GM19351 (cell line): ENCODE measurements at regions not wholly inside any gene's neighbourhood (a gene's known extent, or its start where the extent isn't known, plus 50 kb on each side); places are given as distances from the start of the nearest gene placed in this dataset.

Experiments used
- ATAC-seq: cut with Tn5 transposase; IDR thresholded peaks from one replicate; pipeline ENCODE4 v1.9.1; 2021; ENCODE audit warnings: mild to moderate bottlenecking, moderate library complexity; ENCODE audit not compliant: unreplicated experiment

DNA sequence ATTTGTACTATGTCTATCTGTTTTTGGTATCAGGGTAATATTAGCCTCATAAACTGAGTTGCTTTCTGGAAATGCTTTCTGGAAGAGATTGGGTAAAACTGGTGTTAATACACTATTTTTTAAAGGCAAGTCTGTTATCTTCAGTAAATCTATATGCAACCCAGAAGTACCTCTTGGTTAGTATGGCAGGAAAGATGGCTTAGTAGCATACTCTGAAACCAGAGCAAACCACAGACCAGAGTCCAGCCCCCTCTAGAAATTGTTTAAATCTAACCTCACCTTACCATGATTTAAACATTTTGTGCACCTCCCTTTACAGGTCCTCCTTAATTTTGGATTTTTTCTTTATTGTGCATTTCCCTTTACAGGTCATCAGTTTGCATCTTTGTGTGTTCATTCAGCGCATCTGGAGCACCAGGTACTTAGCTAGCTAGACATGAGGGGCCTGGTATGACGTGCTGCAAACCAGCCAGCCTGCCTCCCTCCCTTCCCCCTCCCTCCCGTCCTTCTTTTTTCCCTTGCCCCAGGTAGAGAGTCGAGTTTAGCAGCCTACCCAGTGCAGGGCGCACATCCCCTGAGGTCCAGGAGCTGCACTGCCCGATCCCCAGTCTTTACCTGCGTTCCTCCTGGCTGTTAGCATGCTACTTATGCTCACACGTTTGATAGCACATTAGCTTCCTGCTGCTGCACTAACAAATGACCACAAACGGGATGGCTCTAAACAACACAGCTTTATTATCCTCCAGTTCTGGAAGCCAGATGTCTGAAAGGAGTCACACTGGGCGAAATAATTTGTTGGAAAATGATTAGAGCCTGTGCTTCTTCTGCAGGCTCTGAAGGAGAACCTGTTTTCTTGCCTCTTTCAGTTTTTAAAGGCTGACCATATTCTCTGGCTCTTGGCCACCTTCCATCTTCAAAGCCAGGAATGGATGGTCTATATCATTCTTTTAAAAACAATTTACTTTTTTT is 299.9 kb upstream of the HABP2 start:
- no peak for ATAC-seq

DNA sequence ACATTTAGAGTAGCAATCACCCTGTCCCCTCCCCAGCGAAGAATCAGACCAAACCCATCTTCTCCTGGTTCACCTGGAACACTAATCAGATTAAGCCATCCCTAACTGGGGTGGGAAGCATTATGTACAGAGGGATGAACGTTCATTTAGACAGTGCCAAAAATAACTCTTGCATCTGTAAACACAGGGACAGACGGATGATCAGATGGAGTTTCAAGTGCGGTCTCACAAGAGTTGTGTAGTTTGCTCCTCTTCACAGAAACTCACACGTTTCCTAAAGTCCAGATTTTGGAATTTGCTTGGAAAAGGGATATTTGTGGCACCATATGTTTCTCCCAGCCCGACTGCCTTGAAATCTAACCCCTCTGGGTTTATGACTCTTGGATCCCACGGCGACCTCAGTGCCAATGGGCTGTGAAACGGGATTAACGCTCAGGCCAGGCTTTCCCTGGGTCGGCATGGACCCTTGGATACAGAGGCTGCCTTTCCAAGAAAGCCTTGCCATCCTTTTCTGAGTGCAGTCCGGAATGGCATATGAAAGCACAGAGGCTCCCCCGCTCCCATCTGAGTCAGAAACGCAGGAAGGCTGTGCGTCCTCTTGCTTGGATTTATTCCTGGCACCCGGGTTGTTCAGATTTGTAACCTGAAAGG is 293.2 kb upstream of the HABP2 start:
- no peak for ATAC-seq

DNA sequence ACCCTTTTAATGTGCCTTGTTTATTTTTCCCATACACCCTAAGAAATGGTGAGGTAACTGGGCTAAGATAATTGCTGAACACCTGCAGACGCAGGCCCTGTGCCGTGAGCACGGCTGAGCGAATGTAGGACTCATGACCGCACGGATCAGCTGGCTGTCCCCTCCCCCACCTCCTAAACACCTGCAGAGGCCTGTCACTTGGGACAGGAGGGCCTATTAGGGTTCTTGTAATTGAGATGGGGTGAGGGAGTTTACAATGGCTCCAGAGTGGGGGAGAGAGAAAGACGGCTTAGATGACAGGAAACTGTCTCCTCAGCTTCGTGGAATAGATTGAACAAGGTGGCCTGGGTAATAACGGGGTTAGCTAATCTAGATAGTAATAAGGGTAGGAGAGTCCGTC is 291.7 kb upstream of the HABP2 start:
- no peak for ATAC-seq

DNA sequence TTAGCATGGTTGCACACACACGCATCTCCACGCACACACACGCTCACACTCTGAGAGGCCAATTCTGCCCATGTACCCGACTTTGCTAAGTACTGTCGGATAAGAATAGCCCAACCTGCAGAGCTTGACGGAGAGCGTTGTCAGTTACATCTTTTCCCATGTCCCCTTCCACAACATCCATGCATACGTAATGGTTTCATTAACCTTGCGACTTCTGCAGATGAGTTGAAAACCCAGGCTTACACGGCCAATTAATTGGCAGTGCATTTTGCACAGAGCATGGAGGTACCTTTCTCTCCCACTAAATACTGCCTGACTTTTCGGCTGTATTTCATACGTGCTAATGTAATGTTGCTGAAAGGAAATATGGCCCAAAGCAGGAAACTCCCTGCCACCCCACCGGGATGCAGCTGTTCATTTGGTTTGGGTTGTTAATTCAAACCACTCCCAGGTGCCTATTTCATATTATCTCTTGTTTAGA is 291.2 kb upstream of the HABP2 start:
- ATAC-seq = no peak

DNA sequence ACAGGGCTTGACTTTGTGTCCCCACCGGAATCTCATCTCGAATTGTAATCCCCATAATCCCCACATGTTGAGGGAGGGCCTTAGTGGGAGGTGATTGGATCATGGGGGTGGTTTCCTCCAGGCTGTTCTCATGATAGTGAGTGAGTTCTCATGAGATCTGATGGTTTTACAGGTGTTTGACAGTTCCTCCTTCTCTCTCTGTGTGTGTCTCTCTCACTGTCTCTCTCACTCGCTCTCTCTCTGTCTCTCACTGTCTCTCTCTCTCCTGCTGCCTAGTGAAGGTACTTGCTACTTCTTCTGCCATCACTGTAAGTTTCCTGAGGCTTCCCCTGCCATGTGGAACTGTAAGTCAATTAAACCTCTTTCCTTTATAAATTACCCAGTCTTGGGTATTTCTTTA is 289.8 kb upstream of the HABP2 start:
- no peak for ATAC-seq

DNA sequence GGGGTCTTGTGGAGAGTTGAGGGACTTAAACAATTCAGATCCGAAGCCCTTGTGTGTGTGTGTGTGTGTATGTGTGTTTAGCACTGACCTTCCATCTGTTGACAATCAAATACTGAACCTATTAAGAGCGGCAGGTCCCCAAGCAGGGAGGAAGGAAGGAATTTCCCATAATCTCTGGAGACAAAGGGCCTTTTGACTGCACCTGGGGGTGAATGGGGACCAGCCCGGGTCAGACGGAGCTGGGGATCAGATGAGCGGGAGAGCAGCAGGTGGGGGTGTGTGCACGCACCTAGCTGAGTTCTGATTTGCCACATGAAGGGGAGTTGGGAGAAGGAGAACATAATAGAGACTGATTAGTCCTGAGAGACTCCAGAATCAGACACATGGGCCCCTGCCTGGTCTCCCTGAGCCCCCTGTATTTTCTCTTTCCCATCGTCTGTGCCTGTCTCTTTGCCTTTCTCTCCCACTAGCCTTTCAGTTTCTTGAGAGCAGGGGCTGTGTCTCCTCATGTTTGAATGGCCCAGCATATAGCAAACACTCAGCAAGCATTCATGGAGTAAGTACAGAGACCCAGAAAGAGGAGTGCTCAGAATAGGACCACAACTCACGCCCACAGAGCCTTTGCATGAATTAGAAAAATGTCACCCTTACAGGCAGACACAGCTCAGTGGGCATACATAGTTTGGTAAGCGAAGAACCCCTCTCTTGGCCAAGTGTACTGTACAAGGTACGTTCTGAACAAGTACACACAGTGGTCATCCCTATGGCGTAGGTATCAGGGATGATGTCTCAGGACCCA is 288.3 kb upstream of the HABP2 start:
- no peak for ATAC-seq

DNA sequence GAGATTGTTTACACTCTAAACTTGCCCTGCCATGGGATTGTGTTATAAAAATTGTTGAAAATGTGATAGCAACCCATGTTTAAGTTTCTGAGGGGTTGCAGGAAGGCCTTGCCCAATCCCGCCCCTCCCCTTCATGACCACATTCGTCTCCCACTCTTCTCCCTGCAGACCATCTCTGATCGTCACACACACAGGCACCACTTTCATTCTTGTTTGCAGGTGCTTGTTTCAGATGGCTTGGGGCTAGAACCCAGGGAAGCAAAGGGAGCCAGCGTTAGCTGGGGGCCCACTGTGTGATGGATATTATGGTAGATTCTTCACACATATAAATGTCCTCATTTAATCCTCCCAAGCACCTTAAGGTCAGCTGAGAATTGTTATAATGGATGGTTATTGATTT is 286.7 kb upstream of the HABP2 start:
- ATAC-seq = no peak

DNA sequence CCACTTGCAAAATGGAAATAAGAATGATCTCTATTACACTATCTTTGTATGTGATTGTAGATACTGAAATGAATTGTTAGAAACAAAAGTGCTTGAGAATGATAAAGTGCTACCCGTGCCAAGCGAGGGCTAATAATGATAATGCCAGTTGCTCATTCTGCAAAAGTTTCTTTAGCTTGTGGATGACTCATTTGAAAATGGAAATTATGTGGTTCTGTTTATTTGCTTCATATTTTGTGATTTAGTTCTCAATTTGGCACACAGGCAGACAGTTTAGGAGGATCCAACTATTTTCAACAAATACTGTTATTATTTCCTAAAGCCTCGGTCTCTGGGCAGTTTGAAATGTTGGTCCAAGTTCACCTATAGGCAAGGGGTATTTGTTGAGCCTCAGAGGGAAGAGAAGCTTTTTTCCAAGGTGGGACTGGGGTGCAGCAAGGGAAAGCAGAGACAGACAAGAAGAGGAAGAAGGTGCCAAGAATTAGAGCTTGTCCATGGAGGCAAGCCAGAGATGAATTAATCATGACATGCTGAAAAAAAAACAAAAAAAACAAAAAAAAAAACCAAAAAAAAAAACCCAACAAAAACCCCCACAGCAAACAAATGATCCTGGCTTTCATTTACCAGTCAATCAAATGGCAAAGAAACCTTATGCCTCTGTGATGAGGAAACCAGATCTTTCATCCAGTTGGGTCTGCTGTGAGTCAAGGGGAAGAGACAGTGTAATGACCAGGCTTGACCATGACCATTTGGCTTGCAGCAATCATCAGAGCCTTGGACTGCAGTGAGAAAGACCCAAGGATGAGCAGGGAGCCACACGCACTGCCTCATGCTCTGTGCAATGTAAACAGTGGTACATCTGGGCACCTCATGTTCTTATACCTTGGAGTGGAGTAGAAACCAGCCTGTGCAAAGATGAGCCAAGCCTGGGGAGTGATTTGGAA is 285.0 kb upstream of the HABP2 start:
- ATAC-seq = no peak

DNA sequence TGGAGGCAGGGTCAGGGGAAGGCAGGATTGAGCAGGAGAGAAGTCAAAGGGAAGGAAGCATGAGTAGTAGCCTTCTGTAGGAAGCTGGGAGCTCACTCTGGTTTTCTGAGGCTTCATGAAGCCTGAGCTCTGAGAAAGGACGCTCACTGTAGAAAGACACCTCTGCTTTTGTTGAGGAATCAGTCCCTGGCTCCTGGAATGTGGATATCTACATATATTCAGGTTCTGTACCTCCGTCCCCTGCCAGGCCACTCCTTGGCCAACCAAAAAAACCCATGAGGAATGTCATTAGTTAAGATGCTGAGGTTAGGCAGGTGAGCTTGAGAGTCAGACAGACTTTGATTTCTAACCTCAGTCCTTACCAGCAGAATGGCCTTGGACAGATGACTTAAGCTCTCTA is 283.5 kb upstream of the HABP2 start:
- no peak for ATAC-seq

DNA sequence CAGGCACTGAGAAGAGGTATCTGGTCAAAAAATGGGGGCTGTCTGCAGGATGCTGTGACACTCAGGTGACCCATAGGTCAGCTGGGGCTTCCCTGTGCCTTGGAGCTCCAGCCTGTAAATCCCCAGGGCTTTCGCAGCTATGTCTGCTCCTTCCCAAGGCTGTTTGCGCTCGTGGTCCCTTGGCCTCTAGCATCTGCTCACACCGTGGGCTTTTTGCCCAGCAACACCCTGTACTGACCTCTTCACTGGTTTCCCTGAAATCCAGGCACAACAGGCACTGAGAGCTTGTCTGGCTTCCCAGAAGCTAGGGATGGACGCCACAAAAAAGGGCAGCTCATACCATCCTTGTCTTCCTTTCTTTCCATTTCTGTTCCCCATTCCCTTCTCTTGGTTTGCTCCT is 280.3 kb upstream of the HABP2 start:
- no peak for ATAC-seq

DNA sequence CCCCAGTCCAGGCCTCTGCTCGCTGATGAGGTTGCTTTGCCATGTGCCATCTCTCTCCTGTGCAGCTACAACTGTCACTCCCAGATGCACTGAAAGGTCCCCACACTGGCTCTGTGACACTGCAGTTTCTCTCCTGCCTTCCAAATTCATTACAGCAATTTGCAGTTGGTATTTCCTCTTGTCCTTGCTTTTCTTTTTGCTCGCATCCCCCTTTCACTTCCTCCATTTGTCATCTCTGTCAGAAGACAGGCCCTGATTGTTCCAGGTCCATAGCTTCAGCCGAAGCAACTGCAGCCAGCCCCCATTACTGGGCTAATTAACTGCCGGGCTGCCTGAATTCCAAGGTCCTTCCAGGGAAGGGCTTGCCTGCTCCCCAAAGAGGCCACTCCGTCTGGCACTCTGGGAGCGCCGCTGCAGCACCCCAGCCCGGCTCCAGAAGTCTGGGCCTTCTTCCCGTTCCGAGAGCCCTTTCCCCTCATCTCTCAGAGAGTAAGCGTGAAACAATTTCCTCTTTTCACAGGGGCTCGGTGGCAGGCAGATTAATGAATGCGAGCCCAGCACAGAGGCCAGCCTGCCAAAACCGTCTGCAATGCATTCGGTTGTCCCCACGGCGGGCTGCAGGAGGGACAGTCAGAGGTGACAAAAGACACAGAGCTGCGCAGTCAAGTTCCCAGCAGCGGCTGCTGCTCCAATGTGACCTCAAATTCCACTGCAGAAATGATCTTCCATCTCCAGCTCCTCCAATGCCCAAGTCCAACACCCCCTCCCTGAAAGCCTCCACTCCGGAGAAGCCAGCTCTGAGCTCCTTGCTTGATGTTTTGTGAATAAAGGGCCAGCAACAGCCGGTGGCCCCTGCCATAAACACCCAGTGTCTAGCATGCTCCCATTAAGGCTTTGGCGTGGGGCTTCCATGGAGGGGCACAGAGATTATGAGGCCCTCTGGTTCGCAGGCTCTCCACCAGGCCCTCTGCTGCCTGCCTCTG is 279.4 kb upstream of the HABP2 start:
- no peak for ATAC-seq

DNA sequence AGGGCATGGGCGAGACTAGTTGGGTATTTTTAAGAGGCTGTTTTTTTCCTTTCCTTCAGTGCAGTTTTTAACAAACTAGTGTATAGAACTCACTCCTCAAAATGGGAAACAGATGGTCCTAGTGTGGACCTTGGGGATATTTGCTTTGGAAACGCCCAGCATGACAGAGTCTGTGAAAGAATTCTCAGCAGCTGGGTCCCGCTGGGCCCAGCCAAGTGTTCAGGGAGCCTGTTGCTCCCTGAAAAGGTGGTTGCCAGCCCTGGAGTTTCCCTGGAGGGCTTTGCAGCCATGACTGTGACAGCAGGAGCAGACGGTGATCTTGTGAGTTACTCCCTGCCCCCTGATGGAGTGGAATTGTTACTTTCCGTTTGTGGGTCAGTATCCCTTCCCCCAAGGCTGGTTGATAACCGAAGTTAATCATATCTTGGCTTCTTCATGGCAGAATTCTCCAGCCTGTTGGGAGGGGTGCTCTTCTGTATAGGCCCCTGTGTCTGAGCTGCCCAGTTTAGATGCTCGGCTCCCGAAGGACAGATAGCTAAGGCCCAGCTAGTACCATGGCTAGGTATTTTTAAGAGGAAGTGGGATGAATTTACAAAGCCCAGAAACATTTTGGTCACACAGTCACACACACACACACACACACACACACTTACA is 278.6 kb upstream of the HABP2 start:
- no peak for ATAC-seq

DNA sequence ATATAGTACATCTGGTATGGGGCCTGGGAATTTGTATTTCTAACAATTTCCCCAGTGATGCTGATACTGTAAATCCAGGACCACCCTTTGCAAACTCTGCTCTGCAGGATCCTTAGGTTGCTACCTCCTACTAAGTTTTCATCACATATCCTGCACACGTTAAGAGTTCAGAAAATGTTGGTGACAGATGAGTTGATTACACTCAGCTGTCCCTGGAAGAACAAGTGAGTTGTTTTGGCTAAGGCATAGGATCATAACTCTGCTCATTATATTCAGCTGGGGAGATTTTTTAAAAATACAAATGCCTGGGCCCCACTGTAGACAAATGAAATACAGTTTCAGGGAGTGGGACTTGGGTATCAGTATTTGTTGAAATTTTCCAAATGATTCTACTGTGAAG is 274.6 kb upstream of the HABP2 start:
- no peak for ATAC-seq

DNA sequence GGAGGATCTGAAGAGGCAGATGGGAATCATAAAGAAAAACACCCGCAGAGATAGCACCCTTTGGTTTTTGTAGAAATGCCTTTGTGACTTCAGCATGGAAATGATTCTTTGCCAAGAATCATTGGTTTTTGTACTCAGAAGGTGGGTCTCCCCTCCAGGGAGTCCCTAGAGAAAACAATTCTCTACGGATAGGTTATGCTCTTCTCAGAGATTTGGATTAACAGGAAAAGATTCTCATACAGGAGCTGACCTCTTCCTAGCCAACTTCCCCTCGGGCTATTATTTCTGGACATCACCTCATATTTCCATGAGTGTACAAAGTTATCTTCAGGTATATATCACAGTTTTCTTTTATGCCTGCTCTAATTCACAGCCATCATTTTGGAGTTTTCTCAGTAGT is 274.2 kb upstream of the HABP2 start:
- no peak for ATAC-seq

DNA sequence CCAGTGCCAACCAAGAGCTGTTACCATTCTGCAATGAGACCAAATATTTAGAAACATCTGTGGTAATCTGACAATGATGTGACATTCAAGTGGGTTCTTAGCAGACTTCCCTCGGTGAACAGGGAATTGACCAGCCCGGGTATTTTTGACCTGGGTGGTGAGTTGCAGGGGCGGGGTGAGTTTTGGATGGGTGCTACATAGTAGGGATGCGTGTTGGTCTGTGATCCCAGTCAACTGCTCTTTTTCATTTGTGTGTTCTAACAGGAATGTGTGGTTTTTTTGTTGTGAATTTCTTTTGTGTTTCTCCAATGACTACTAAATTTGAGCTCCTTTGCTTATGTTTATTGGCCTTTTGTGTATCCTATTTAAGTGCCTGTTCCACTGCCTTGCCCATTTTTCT is 273.6 kb upstream of the HABP2 start:
- ATAC-seq = no peak

DNA sequence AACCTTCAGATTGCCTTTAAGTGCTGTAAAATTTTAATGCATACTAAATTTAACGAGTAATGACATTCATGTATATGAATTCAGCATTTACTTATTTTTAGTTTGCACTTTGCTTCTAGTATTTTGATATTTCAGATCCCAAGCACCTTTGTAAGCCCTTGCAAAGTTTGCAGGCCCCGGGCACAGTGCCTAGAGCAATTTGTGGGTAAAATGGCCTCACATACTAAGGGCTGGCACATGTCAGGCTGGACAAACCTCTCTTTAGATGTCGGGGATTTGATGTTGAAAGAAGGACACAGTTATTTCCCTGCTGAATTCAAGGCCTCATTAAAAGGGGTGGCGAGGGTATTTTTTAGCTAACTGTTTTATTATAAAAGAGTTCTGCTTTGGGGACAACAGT is 270.3 kb upstream of the HABP2 start:
- ATAC-seq = no peak

DNA sequence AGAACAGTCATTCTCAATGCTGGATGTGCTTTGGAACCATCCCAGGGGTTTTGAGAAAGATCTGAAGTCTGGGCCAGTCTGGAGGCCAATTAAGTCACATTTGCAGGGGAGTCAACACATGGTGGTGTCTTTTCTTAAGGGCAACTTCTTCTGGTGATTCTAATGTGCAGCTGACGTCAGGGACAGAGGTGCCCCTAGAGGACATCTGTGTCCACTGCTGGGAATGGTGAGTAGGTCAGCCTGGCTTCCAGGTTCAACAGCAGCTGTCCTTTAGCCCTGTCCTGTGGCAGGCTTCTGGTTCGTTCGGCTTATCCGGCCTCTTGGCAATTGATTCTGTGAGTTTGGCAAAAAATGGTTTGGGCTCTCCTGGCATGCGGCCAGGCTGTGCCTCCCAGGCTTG is 269.7 kb upstream of the HABP2 start:
- ATAC-seq = no peak

DNA sequence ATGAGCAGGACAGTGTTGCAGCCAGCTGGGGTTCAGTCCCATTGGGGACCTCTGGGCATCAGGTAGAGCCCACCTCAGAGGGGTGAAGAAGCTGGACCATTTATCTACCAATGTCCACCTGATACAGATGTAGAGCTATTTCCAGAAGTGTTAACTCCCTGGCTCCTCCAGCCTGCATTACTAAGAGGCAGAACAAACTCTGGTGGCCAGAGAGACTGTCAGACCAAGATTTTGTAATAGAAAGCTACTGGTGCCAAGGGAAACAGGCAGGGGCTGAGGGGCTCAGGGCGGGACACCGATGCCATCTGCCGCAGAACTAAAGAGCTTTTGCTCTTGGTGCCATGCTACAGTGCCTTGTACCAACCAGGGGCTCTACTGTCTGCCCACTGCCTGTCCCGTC is 268.2 kb upstream of the HABP2 start:
- no peak for ATAC-seq

DNA sequence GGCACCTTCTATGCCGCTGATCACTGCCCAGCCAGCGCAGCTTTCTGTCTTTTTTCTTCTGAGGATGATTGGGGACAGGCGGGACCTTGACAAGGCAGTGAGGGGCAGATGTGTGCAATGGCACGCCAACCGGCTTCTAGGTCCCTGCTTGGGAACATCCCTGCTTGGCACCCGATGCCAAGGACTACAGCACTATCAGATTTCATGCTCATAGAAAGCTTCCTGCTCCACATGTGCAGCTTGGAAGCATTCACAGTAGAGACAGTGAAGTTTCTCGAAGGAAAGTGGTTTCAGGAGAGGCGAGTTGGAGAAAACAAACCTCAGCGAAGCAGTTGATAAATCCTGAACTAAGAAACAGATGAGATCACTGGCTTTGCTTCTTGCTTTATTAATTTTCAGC is 267.5 kb upstream of the HABP2 start:
- no peak for ATAC-seq
